Right lobe of liver (tissue), 4 donors: ENCODE measurements at regions not wholly inside any gene's neighbourhood (a gene's known extent, or its start where the extent isn't known, plus 50 kb on each side); places are given as distances from the start of the nearest gene placed in this dataset.

ENCODE experiments used
- CTCF ChIP-seq, 4 donors: fragments of 200-600 bp in 3 of 4; fragments of 450-650 bp in 1 of 4; IDR thresholded peaks; one replicate each; pipeline versions ENCODE4 v1.5.1 to v1.8.0; 2016 to 2022; ENCODE audit warnings: antibody characterized with exemption in 4 of 4, mild to moderate bottlenecking in 2 of 4
- POLR2A ChIP-seq: fragments of 450-650 bp; IDR thresholded peaks from one replicate; pipeline ENCODE4 v1.6.1; 2017; ENCODE audit warnings: antibody characterized with exemption, mild to moderate bottlenecking
- donor health status: DM: no; HTN: no; CAD: no.
- donor health status: DM: no; HTN: no; CAD: no.
- donor health status: DM: no; HTN: yes; CAD: no.

DNA sequence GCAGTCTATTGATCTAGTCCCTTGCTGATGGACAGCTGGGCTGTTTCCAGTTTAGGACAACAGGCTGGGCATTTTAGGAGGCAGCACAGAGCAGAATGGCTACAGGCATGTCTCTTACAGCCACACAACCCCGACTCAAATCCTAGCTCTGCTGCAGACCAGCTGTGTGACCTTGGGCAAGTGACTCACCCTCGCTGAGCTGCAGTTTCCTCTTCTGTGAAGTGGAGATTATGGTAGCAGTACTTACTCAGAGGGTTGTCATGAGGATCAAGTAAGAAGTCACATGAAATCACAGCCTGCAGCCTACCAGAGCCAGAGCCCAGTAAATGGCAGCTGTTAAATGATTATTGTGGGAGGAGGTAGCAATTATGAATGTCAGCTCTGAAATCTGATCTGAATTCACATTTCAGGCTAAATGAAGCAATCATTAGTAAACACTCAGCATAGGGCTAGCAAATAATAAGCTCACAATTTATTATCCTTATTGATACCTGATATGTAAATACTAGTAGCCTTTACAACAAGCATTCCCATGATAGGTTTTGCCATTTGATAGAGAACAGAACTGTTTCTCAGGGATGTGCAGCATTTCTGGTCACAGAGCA, 58.9 kb downstream of the MYEOV start:
- TF ChIP-seq CTCF (IDR thresholded peaks at IDR 0.05) (no peak), POLR2A (peak; percentile 72)
